Thoracic aorta (tissue), 2 donors: ENCODE measurements at regions not wholly inside any gene's neighbourhood (a gene's known extent, or its start where the extent isn't known, plus 50 kb on each side); places are given as distances from the start of the nearest gene placed in this dataset.
A peak's percentile ranks its signal among the peaks of the same experiment; 100 is the strongest.

Experiments
- ATAC-seq: fragments of 150-250 bp; one replicate; pipeline ENCODE4 v1.8.0; 2017; ENCODE audit warnings: low read depth; ENCODE audit not compliant: insufficient number of reproducible peaks, low FRiP score
- DNase-seq: peaks from one replicate; pipeline ENCODE4 v3.0.0-alpha.2; 2020; ENCODE audit warnings: low spot score
- H3K27ac ChIP-seq, 2 donors: fragments of 200-600 bp; sonication (generic); 1 replicate in 1 of 2; 2 replicates in 1 of 2; pipeline ENCODE4 v1.5.1; 2016; ENCODE audit warnings: mild to moderate bottlenecking in 2 of 2, moderate library complexity in 2 of 2
- H3K27me3 ChIP-seq: fragments of 200-600 bp; sonication (generic); replicated peaks from 2 replicates; pipeline ENCODE4 v1.6.0; 2016; ENCODE audit warnings: mild to moderate bottlenecking; ENCODE audit not compliant: insufficient read depth
- H3K36me3 ChIP-seq: fragments of 200-600 bp; sonication (generic); one replicate; pipeline ENCODE4 v1.5.1; 2016
- H3K4me1 ChIP-seq, 2 donors: fragments of 200-600 bp; sonication (generic); 1 replicate in 1 of 2; 2 replicates in 1 of 2; pipeline versions ENCODE4 v1.5.1 to v1.6.0; 2016; ENCODE audit warnings: low read depth in 2 of 2, mild to moderate bottlenecking in 1 of 2; ENCODE audit not compliant: control insufficient read depth in 1 of 2
- H3K4me3 ChIP-seq: fragments of 200-600 bp; sonication (generic); 2 replicates; pipeline ENCODE4 v1.5.1; 2016; ENCODE audit warnings: mild to moderate bottlenecking
- H3K9me3 ChIP-seq: fragments of 200-600 bp; sonication (generic); 2 replicates; pipeline ENCODE4 v1.5.1; 2016
- CTCF ChIP-seq: fragments of 200-600 bp; sonication (generic); IDR thresholded peaks from one replicate; pipeline ENCODE4 v1.5.1; 2019; ENCODE audit warnings: antibody characterized with exemption

GRCh38 chr6:17020889-17021538 is 80.8 kb upstream of the STMND1 start:
- no peak for DNase-seq
- TF ChIP-seq CTCF = no peak
- H3K27me3 ChIP-seq = no peaks in the 10 kb centered on the region
- H3K9me3 ChIP-seq = peaks cover 7% of the 10 kb centered on the region
- no peak overlapping the region for H3K4me3 ChIP-seq
- no peaks in the 10 kb centered on the region for H3K36me3 ChIP-seq
- H3K27ac ChIP-seq = no peak overlapping the region
- no peak for ATAC-seq
- no peaks in the 10 kb centered on the region for H3K4me1 ChIP-seq

GRCh38 chr6:17018425-17018824 is 83.4 kb upstream of the STMND1 start:
- ATAC-seq (no peak), DNase-seq (no peak)
- Histone ChIP-seq H3K27me3 (no peaks in the 10 kb centered on the region), H3K27ac (no peak overlapping the region), H3K9me3 (no peaks in the 10 kb centered on the region), H3K4me1 (peaks cover 0 to 3% of the 10 kb centered on the region in 2 donors), H3K4me3 (no peak overlapping the region), H3K36me3 (no peaks in the 10 kb centered on the region)
- no peak for TF ChIP-seq CTCF

GRCh38 chr6:17017416-17017815 is 84.4 kb upstream of the STMND1 start:
- Histone ChIP-seq H3K36me3 (no peaks in the 10 kb centered on the region), H3K27me3 (no peaks in the 10 kb centered on the region), H3K4me1 (peaks cover 0 to 5% of the 10 kb centered on the region in 2 donors), H3K27ac (no peak overlapping the region), H3K9me3 (no peaks in the 10 kb centered on the region), H3K4me3 (no peak overlapping the region)
- ATAC-seq (no peak), DNase-seq (no peak)
- no peak for TF ChIP-seq CTCF

- peak; percentile 8 for TF ChIP-seq CTCF
- H3K36me3 ChIP-seq = no peaks in the 10 kb centered on the region
- H3K27me3 ChIP-seq = no peaks in the 10 kb centered on the region
- H3K4me3 ChIP-seq = peak overlapping the region; percentile 71
- DNase-seq (no peak), ATAC-seq (peak; percentile 50)
- H3K9me3 ChIP-seq = no peaks in the 10 kb centered on the region
- peaks cover 0 to 5% of the 10 kb centered on the region in 2 donors for H3K4me1 ChIP-seq
- H3K27ac ChIP-seq = peak overlapping the region in 1 of 2 donors; percentile 29
Observed at GRCh38 chr6:17015551-17016381, 86.1 kb upstream of the STMND1 start.

GRCh38 chr6:17015144-17015543 is 86.7 kb upstream of the STMND1 start:
- no peaks in the 10 kb centered on the region for H3K27me3 ChIP-seq
- H3K9me3 ChIP-seq = no peaks in the 10 kb centered on the region
- no peaks in the 10 kb centered on the region for H3K36me3 ChIP-seq
- ATAC-seq (no peak), DNase-seq (no peak)
- H3K4me1 ChIP-seq = peaks cover 0 to 5% of the 10 kb centered on the region in 2 donors
- no peak for TF ChIP-seq CTCF
- no peak overlapping the region for H3K27ac ChIP-seq
- no peak overlapping the region for H3K4me3 ChIP-seq
